ENCODE measurements at regions not wholly inside any gene's neighbourhood (a gene's known extent, or its start where the extent isn't known, plus 50 kb on each side); places are given as distances from the start of the nearest gene placed in this dataset.

DNA sequence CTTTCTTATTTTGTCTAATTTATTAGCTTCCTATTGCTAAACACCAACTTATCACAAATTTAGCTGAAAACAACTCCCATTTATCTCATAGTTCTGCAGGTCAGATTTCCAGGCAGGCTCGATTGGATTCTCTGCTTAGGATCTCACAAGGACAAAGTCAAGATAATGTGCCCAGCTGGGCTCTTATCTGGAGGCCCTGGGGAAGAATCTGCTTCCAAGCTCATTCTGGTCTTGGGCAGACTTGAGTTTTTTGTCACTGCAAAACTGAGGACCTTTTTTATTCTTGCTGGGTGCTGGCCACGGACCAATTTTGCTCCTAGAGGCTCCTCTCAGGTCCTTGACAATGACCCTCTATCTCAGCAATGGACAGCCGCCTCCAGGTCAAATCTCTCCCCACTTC lies 215.5 kb downstream of the TRIB2 start:
- DNase-seq, result no peak

GRCh38 chr2:12934146-12934756 lies 217.5 kb downstream of the TRIB2 start:
- DNase-seq, result no peak

- DNase-seq, result no peak
Measured at GRCh38 chr2:12935222-12935621, 218.5 kb downstream of the TRIB2 start.

GRCh38 chr2:12935796-12936195 lies 219.1 kb downstream of the TRIB2 start:
- DNase-seq, result no peak

DNA sequence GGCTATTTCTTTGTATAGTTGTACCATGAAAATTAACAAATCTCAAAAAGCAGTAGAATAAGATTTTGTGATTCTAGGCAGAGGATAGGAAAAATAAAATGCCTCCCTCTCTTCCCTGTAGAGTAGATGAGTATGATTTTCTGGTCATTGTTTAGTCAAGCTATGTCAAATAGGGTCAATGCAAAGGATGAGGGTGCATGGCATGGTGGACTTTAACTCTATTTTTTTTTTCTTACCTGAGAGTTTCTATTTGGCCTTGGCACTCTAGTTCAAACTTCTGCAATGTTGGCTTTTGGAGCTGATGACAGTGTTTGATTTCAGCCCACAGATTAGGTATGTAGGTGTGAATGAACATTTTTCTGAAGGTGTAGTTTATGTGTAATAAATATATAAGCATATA lies 224.5 kb downstream of the TRIB2 start:
- DNase-seq, result no peak

- DNase-seq, result no peak
Measured at GRCh38 chr2:12948231-12948960, 231.7 kb downstream of the TRIB2 start.

DNA sequence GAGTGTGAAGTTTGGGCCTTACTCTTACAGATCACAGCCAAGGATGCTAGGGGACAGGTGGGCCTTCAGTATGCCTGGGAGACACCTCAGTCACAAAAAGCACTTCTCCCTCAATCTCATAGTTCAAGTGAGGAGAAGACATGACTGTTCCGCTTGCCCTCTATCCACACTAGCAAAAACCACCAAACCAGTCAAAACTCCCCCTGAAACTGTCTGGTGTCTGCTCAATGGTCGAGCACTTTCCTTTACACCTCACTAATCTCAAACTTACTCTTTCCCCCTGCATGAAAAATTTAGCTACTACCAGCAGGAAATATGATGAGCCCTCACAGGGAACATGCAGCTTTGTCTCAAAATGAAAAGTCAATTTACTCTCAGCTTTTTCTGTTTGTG lies 232.2 kb downstream of the TRIB2 start:
- no peak for DNase-seq

DNA sequence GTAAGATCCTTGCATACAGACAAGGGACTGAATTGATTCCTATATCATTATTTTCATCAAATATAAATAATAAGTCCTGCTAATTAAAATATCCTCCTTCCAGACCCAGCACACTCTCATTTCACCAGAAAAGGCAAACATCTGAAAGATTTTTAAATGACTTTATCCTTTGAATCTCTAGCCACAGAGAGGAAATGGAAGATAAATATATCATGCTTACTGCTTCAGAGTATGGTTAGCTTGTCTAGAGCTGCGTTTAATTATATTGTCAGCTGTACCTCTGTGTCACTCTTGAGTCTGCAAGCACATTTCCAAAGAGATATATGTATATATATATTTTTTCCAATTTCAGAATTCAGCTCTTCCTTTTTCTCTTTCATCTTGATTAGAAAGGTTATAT lies 232.7 kb downstream of the TRIB2 start:
- DNase-seq, result no peak

- DNase-seq, result no peak
Measured at GRCh38 chr2:12950174-12950573, 233.4 kb downstream of the TRIB2 start.

GRCh38 chr2:12950957-12951656 lies 234.4 kb downstream of the TRIB2 start:
- no peak for DNase-seq

GRCh38 chr2:12951657-12951973 lies 234.9 kb downstream of the TRIB2 start:
- DNase-seq, result no peak

- no peak for DNase-seq
Measured at GRCh38 chr2:12953596-12953995, 236.9 kb downstream of the TRIB2 start.

DNA sequence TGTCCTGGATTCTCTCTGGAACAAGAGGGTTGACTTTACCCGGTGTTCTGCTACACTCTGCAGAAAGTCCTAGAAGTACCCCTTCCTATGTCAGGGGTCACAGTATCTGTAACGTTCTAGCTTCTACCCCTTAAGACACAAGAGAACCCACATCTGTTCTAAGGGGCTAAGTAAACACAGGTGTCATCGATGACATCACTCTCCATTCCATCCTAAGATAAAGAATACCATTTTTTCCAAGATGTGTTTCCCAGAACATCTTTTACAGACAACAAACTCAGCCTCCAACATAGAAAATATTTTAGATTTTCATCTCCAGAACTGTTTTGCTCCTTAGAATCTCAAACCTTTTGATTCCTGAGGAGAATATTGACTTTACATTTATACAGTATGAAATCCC lies 239.1 kb downstream of the TRIB2 start:
- no peak for DNase-seq

DNA sequence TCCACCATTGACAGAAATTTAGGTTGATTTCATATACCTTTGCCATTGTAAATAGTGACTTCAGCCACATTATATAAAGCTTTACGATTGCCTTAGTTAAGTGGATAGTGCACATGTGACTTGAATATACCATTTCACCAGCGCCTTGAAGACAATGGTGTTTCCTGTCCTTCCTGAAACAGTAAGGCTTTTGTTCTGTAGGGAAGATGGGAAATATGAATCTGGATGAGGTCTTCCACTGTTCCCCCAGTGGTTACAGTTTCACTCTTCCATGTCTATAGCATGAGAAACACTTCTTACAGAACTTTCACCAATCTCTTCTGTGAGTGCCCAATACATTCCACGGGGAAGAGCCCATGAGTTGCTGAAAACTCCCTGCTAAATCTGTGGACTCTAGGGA lies 240.5 kb downstream of the TRIB2 start:
- no peak for DNase-seq

- DNase-seq, result no peak
Measured at GRCh38 chr2:12959935-12960334, 243.2 kb downstream of the TRIB2 start.

DNA sequence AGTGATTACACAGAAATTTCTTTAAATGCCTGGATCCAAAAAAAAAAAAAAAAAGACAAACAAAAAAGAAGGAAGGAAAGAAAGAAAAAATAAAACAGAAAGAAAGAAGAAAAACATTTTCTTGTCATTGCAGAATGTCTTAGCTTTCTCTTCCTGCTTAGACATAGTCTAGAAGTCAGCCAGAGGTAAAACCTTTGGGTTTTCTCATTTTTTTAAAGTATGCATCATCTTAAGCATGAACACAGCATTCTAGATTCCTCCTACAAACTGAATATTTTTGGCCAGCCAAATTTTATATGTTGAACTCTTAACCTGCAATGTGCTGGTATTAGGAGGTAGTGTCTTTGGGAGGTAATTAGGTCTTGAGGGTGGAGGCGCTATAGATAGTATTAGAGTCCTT lies 243.9 kb downstream of the TRIB2 start:
- no peak for DNase-seq

- no peak for DNase-seq
Measured at GRCh38 chr2:12964904-12965539, 248.3 kb downstream of the TRIB2 start.

DNA sequence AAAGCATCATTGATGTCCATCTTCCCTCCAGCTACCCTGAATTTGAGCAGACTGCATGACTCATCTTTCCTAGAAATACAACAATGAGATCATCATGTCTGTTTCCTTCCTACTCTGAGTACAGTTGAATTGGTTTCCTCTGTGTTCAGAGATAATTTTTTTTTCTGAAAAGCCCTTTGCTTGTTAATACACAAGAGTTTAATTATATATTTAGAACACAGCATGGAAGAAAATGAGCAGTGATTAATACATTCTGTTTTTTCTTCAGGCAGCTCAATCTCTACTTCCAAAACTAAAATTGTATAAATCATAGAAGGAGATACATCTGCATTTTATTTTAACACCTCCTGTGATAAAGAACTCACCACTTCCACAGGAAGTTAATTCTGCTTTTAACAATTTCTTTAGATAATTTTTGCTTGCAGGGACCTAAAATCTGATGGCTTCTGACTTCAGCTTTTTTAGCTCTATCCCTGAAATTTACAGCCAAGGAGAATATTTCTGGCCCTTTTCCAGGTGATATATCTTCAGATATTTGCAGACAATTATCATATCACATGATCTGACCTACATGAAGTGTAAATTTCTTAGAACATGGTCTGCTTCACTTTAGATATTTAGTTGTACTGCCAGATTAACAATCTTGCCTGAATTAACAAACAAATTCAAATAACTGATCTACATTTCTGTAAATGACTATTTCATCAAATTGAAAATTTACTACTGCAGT lies 249.0 kb downstream of the TRIB2 start:
- no peak for DNase-seq

GRCh38 chr2:12967804-12968203 lies 251.1 kb downstream of the TRIB2 start:
- DNase-seq, result no peak

DNA sequence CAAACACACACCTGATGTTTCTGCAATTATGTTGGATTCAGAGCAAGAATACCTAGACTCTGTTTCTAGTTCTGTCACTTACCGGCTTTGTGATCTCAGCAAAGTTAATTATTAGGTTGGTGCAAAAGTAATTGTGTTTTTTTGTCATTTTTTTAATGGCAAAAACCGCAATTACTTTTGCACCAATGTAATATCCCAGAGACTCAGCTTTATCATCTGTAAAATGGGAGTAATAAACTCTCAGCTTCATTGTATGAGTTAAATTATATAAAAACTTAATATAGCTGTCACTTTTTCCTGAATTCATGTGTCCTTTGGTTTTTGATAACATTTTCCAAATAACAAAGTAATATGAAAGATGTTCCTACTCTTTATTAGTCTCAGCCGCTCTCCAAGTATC lies 251.7 kb downstream of the TRIB2 start:
- no peak for DNase-seq

DNA sequence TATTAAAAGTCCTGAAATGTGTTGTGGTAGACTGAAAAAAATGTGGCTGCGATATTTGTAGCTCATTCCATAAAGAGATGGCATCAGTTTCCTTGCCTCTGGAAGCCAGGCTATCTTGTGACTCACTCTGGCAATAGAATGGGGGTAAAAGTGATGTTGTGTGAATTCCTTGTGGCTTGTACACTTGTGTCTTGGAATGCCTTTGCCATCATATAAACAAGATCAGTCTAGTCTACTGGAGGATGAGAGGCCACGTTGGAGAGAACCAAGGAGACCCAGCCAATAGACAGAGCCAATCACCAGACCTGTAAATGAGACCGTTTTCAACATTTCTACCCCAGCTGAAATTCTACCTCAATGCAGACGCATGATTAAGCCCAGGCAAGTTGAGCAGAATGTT lies 254.1 kb downstream of the TRIB2 start:
- no peak for DNase-seq

DNA sequence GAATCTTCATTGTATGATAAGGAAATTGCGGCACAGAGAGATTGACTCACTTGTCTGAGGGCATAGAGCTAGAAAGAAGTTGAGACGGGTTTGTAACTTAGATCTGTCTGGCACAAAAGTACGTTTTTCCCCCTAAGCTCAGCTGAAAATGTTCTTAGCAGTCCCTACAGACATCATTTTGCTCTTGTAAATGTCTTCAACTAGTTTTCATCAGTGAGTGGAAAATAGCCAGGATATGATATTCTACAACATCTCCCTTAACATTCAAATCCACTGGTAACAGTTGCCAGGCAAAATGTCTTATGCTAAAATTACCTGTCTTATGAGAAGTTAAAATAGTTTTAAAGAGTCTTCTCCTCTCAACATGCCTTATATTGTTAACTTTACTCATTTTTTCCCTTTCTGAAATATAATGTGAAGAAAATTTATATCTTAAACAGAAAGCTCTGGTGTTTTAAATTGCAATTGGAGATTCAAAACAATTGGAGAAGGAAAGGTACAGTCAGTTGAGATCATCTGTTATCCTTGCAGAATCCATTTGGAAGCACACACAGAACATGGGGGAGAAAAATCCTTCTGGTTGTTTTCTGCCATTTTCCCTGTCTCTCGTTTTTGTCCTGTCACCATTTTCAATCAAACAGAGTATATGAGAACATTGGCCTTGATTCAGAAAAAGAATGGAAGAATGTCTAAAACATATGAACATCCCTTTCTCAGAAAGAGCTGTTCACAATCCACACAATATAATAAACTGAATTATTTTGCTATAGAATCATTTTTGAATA lies 255.0 kb downstream of the TRIB2 start:
- DNase-seq, result no peak
